ENCODE measurements at regions not wholly inside any gene's neighbourhood (a gene's known extent, or its start where the extent isn't known, plus 50 kb on each side); places are given as distances from the start of the nearest gene placed in this dataset.
"Not testable (repeated sequence)": the region's sequence is repeated elsewhere in the genome, so short reads cannot be mapped to it uniquely, and the experiment has no call there.

- no peak for DNase-seq
Observed at GRCh38 chr19:30861919-30862318, 487.3 kb downstream of the TSHZ3 start.

DNA sequence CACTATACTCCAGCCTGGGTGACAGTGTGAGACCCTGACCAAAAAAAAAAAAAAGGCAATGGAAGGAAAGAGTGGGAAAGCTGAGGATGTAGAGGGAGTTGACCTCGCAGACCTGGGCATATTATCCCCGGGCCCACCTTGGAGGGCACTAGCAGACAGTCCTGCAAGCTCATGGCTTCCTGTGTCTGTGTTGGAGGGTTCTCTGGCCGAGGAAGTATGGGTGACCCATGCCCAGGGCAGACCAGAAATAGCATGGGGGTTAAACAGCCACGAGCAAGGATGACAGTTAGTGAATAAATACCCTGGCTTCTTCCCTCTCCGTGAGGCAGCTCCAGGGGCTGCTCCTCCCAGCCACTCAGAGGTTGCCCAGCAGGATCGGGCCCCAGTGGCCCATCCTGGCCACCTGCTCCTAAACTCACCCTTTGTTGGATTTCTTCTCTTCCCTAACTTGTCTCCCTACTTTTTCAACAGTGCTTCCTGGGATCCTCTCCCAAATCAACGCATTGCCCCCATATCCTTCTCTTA, 485.8 kb downstream of the ZNF536 start:
- DNase-seq = no peak

DNA sequence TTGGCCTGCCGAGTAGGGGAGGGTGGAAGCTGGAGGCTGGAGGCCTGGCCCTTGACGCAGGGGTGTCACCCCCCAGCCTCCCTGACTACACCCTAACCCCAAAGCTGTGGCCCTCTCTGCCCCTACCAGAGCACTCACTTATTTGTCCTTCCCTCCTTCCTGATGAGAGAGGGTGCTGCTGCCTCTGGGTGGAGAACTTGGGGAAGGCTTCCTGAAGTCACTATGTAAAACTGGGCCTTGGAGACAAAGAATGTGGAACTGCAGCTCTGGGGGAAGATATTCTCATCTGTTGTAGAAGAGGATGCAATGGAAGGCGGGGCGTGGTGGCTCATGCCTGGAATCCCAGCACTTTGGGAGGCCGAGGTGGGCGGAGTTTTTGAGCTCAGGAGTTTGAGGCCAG, 485.2 kb downstream of the ZNF536 start:
- DNase-seq = no peak

GRCh38 chr19:30856786-30857185, 484.6 kb downstream of the ZNF536 start:
- DNase-seq = no peak

GRCh38 chr19:30856376-30856775, 484.2 kb downstream of the ZNF536 start:
- DNase-seq = no peak

GRCh38 chr19:30855442-30855841, 483.3 kb downstream of the ZNF536 start:
- DNase-seq = no peak

DNA sequence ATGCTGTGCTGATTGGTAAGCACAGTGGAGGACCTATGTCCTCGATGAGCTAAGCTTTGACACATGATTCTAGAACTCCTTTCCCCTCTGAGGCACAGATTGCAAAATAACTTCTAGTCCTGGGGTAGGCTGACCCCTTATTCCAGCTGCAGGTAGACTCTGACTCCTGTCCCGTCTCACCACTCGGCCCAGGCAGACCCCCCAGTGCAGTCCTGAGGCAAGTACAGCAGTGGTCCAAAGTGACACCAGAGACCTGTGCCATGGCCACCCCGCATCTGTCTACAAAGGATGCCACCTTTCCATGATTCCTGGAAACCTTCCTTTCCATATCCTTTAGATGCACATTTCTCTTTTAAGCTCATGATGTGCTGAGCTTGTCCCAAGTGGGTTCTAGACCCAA, 482.5 kb downstream of the ZNF536 start:
- DNase-seq = no peak

DNA sequence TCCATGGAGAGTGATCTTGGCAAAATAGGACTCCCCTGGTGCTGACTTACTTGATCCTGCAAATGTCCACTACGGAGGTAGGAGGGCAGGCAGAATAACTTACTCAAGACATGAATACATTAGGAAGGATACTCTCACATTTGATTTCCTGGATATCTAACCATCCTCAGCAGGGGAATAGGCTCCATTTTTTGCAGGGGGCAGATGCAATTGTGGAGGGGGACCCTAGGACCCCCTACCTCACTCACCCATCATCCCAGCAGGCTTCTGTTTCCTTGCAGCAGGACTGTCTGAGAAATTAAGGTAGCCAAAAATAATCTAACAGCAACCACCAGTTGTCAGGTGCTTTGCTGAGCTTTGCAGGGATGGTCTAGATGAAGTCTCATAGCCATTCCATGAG, 482.0 kb downstream of the ZNF536 start:
- no peak for DNase-seq

DNA sequence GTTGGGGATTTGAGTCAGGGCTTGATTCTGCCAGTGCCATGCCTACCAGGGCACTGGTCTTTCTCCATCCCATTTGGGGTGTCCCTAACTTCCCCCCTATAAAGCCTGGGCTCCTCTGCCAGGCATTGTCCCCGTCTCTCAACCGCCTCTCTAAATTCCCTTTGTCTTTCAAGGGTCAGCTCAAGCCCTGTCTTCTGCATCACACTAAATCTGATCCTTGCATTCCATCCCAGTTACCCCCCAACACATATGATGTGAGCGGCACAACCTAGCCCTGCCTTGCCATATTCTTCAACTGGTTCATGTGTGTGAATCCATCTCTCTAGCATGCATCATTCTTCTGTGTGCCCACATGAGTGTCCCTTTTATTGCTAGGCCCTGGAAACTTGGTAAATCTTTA, 480.9 kb downstream of the ZNF536 start:
- DNase-seq = no peak

DNA sequence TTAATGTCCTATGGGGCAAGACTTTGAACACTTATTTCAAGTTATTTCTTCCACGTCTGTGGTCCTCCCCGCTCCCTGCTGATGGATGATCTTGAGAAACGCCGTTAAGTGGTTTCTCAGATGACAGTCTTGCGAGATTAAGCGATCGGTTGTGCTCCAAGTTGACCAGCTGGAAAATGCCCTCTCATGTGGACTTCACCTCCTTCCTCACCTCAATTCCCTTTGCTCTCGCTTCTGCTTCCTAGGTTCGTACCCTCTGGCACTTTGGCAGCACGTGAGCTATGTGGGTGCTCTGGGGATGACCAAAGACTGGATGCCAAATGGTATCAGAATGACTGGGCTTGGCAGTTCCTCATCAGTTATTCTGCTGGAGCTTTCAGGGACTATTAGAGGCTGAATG, 480.0 kb downstream of the ZNF536 start:
- DNase-seq = no peak

DNA sequence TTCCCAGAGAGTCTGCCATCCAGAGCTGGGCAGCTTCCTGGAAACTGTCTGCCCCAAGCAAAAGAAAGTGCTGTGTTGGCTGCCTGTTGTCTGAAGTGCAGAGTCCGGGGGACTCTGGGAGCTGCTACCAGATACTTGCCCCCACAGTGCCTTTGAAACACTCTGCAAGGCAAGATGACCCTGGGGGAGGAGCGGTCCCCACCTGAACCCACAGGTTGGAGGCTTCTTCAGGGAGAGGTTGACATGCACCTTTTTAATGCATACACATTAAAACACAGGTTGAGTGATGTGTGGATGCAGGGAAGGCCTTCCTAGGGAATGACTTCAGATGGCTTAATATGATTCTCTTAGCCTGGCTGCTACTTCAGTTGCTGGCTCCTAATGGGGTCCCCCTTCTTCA, 479.5 kb downstream of the ZNF536 start:
- no peak for DNase-seq

DNA sequence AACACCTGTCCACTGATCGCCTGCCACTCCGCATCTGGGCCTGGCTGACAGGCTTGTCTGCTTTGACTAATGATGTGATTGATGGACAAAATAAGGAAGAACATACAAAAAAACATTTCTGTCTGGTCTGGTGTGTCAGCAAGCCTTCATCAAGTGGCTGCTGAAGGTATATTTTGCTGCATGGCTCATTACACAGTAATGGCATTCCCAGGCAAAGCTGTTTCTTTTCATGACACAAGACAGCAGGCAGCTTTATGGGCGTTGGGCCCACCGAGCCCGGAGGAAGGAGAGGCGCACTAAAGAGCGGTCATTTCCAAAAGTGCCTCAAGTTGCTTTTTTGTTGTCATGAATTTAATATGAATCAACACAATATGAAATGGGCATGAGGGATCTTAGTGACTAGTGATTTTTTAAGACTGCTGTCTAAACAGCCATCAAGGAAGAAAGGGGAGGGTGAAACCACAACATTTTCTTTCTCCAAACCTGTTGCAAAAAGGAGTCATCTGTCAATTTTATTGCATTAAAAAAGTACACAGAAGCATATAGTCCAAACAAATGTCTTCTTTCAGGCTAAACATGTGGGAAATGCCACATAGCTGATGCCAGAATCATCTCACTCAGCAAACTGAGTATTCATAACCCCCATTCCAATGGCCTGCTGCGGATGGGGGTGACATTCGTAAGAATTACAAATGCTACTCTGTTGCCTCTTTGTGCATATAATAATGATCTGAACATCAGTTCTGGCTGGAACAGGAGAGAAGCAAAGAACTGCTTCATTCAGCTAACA, 476.6 kb downstream of the ZNF536 start:
- DNase-seq = no peak

DNA sequence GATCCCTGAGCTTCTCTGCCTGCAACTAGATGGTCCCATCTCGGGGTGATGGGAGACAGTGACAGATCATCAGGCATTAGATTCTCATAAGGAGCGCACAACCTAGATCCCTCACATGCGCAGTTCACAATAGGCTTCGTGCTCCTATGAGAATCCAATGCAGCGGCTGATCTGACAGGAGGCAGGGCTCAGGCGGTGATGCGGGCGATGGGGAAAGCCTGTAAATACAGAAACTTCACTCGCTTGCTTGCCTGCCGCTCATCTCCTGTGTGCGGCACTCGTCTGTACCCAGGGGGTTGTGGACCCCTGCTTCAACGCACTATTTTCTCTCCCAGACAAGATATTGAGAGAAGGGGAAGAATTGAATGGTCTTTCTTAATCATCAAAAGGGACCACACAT, 473.9 kb downstream of the ZNF536 start:
- DNase-seq = no peak

DNA sequence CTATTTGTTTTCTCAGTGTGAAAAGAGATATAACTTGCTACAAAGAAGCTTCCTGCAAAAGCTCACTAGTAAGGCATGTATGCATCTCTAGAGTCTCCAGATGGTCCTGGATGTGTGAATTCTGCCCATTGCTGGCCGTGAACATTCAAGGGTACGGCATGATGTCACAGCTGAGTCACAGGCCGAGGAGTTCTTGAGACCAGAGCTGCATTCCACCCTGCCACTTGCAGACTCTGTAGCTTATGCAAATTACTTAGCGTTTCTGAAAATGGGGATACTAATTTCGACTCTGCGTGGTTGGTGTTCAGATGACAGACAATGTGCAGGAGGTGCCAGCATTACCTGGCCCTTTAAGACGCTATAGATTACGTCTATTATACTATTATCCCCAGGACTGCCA, 470.7 kb downstream of the ZNF536 start:
- DNase-seq = no peak

GRCh38 chr19:30841934-30842333, 469.8 kb downstream of the ZNF536 start:
- no peak for DNase-seq

DNA sequence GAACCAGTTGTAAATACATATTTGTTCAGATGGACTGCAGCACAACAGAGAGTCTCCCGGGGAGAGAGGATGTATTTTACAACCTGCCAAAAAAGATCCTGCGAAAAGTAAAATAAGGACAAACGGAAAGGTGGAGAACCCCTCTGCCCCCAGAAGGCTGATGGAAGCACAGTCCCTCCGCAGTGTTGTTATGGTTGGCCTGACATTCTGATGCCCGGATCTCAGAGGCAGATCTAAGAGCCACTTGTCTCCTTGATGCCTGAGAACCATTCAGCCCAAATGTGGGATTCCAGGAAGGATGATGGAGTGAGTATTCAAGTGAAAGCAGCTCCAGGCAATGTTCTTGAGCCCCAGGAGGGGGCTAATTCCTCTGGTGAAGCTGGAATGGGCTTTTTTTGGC, 458.7 kb downstream of the ZNF536 start:
- DNase-seq = no peak

GRCh38 chr19:30825505-30825904, 453.3 kb downstream of the ZNF536 start:
- DNase-seq = not testable (repeated sequence)

DNA sequence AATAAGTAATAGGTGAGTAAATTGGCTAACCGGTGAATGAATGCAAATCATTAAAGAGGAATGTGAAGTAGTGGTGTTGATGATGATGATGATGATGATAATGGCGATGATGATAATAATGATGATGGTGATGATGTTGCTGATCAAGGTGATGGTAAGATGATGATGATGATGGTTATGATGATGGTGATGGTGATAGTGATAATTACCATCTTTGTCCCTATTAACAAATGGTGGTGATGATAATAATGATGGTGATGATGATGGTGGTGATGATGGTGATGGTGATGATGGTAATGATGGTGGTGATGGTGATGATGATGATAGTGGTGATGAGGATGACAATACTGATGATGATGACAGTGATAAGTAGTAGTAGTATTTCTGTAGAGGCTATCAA, 452.6 kb downstream of the ZNF536 start:
- no peak for DNase-seq

GRCh38 chr19:30817965-30818567, 445.9 kb downstream of the ZNF536 start:
- no peak for DNase-seq

GRCh38 chr19:30817197-30817596, 445.0 kb downstream of the ZNF536 start:
- DNase-seq = no peak

DNA sequence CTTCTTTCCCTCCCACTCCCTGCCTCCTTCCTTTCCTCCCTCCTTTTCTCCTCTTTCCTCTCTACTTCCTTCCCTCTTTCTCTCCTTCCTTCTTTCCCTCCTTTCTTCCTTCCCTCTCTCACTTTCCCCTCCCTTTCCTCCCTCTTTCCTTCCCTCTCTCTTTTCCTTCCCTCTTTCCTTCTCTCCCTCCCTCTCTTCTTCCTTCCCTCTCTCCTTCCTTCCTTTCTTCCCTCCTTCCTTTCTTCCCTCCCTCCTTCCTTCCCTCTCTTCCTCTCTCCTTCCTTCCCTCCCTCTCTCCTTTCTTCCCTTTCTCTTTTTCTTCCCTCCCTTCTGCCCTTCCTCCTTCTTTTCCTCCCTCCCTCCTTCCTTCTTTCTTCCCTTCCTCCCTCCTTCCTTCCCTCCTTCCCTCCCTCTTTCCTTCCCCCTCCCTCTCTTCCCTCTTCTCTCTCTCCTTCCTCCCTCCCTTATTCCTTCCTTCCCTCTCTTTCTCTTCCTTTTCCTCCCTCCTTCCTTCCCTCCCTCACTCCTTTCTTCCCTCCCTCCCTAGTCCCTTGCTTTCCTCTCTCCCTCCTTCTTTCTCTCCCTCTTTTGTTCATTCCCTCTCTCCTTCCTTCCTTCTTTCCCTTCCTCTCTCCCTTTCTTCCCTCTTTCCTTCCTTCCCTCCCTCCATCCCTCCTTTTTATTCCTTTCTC, 443.9 kb downstream of the ZNF536 start:
- DNase-seq = no peak

GRCh38 chr19:30812099-30812678, 440.0 kb downstream of the ZNF536 start:
- DNase-seq = no peak
